HFFc6 (cell line): ENCODE measurements at regions not wholly inside any gene's neighbourhood (a gene's known extent, or its start where the extent isn't known, plus 50 kb on each side); places are given as distances from the start of the nearest gene placed in this dataset.

Experiments
- DNase-seq: peaks from one replicate; pipeline ENCODE4 v3.0.0-alpha.2; 2018
- H3K27ac Mint-ChIP-seq: 2 replicates; pipeline ENCODE4 v1.8.0; 2020; ENCODE audit warnings: mild to moderate bottlenecking, mixed read lengths
- H3K27me3 Mint-ChIP-seq: 2 replicates; pipeline ENCODE4 v1.8.0; 2021; ENCODE audit warnings: mild to moderate bottlenecking, moderate library complexity, mixed read lengths; ENCODE audit not compliant: insufficient read depth
- H3K36me3 Mint-ChIP-seq: 2 replicates; pipeline ENCODE4 v1.8.0; 2021; ENCODE audit warnings: low read depth, mixed read lengths
- H3K4me1 Mint-ChIP-seq: 2 replicates; pipeline ENCODE4 v1.8.0; 2020; ENCODE audit warnings: low read depth, mixed read lengths
- H3K4me3 Mint-ChIP-seq: 2 replicates; pipeline ENCODE4 v1.8.0; 2020; ENCODE audit warnings: mild to moderate bottlenecking, moderate library complexity, mixed read lengths
- H3K9me3 Mint-ChIP-seq: 2 replicates; pipeline ENCODE4 v1.8.0; 2020; ENCODE audit warnings: mild to moderate bottlenecking, mixed read lengths
- TF ChIP-seq, protein P1 (sequence below): fragments of 200-600 bp; sonication (generic); IDR thresholded peaks from 2 replicates; pipeline ENCODE4 v1.5.0; 2021; ENCODE audit warnings: antibody characterized with exemption, mild to moderate bottlenecking

DNA sequence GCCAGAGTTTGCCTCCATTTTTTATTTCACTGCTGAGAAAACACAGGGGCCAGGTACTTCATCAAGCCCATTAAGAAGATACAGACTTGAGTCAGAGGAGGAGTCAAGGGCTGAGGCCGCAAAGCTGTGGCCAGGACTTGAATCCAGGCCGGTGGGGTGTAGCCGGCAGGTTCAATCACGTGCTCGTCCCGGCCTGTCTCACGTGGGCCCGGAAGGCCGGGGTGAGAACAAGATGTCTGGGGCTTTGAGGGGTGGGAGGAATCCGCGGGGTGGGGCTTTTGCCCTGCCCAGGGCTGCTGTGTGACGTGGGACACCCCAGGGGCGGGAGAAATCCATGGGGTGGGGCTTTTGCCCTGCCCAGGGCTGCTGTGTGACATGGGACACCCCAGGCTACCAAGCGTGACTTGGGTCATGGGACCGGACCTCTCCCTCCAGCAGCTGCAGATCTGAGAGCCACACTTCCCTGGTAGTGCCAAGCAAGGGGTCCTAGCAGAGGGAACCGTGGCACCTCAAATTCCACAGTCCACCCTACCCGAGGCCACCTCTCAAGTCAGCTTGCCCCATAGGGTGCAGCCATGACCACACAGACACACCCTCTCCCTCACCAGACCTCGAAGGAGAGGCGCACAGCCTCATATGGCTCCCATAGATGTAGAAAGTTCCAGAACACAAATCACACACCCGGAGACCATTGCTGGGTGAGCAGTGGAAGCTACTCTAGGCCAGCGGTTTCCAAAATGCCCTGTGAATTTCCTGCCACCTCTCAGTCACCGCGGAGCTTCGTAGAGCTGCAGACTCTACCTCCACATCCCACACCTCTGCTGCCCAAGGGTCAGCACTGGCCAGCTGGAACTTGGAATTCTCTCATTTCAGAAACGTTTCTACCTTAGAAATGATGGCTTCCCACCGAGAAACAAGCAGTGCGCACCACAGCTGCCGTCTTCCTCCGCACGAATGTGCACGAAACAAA is 156.1 kb downstream of the DLL1 start:
- no peak overlapping the region for H3K27ac Mint-ChIP-seq
- peaks cover 14% of the 10 kb centered on the region for H3K36me3 Mint-ChIP-seq
- H3K4me1 Mint-ChIP-seq, result no peaks in the 10 kb centered on the region
- peaks cover 61% of the 10 kb centered on the region for H3K9me3 Mint-ChIP-seq
- TF ChIP-seq, protein P1, sequence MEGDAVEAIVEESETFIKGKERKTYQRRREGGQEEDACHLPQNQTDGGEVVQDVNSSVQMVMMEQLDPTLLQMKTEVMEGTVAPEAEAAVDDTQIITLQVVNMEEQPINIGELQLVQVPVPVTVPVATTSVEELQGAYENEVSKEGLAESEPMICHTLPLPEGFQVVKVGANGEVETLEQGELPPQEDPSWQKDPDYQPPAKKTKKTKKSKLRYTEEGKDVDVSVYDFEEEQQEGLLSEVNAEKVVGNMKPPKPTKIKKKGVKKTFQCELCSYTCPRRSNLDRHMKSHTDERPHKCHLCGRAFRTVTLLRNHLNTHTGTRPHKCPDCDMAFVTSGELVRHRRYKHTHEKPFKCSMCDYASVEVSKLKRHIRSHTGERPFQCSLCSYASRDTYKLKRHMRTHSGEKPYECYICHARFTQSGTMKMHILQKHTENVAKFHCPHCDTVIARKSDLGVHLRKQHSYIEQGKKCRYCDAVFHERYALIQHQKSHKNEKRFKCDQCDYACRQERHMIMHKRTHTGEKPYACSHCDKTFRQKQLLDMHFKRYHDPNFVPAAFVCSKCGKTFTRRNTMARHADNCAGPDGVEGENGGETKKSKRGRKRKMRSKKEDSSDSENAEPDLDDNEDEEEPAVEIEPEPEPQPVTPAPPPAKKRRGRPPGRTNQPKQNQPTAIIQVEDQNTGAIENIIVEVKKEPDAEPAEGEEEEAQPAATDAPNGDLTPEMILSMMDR, result no peak
- no peaks in the 10 kb centered on the region; the same call in 1 of the 2 replicates for H3K27me3 Mint-ChIP-seq
- H3K4me3 Mint-ChIP-seq, result no peak overlapping the region
- no peak for DNase-seq

DNA sequence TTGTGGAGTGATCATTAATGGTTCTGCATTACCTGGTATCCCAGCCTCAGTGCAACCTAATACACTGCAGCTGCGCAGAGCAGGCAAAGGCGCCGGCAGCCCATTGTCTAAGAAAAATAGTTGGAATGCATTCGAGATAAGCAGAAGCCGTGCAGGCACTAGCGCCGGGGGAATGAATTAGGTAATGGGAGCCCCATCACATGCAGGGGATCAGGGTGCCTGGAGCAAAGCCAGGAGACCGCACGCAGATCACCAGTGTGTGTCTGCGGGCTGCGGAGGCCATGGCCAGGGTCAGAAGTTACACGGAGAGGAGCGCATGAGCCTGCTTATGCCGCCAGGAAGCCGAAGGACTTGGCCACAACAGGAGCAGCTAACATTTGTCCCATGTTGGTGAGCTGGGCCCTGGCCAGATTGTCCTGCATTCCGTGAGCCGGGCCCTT is 156.8 kb downstream of the DLL1 start:
- Mint-ChIP-seq H3K36me3 (peaks cover 13% of the 10 kb centered on the region), H3K4me3 (no peak overlapping the region), H3K4me1 (no peaks in the 10 kb centered on the region), H3K9me3 (peaks cover 54% of the 10 kb centered on the region), H3K27ac (no peak overlapping the region), H3K27me3 (no peaks in the 10 kb centered on the region; the same call in 1 of the 2 replicates)
- DNase-seq, result no peak
- TF ChIP-seq, protein P1, result no peak

DNA sequence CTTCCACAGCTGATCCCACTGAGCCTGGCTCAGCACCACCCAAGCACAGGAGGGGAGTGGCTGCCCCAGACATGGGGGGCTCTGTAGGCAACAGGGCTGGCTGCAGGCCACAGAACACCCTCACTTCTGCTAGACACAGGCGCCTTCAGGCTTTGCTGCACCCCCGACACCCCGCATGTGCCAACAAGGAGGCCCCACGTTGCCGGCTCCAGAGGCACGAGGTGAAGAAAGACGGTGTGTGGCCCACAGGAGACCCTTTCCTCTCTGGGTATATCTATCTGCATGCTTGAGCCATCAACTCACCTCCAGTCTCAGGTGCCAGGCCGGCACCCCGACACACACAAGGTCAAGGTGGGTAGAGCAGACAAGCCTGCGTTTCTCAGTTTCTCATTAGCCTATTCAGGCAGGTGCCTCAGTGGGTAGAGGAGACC is 158.3 kb downstream of the DLL1 start:
- H3K27ac Mint-ChIP-seq, result no peak overlapping the region
- H3K9me3 Mint-ChIP-seq, result peaks cover 47% of the 10 kb centered on the region
- DNase-seq, result no peak
- TF ChIP-seq, protein P1, result no peak
- H3K36me3 Mint-ChIP-seq, result peaks cover 5% of the 10 kb centered on the region; the same call in 1 of the 2 replicates
- no peak overlapping the region for H3K4me3 Mint-ChIP-seq
- H3K4me1 Mint-ChIP-seq, result no peaks in the 10 kb centered on the region
- H3K27me3 Mint-ChIP-seq, result no peaks in the 10 kb centered on the region; the same call in 1 of the 2 replicates

DNA sequence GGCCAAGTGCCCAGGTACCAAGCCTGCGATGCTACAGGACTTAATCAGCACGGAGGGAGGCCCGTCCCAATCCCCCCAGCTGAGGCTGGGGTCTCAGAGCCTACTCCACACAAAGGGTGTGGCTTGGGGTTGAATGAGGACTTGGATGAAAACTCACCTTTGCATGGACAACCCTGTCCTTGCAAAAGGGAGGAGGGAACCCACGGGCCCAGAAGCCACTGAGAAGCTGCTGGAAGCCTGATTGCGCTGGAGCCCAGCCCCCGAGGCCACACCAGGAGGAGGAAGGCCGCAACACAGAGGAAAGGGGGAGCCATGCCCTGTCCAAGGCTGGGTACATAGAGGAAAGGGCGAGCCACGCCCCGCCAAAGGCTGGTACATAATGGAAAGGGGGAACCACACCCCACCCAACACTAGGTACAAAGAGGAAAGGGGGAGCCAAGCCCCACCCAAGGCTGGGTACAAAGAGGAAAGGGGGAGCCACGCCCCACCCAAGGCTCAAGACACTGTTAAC is 158.8 kb downstream of the DLL1 start:
- DNase-seq, result no peak
- H3K9me3 Mint-ChIP-seq, result peaks cover 47% of the 10 kb centered on the region
- H3K27ac Mint-ChIP-seq, result no peak overlapping the region
- H3K4me3 Mint-ChIP-seq, result no peak overlapping the region
- no peaks in the 10 kb centered on the region for H3K4me1 Mint-ChIP-seq
- H3K36me3 Mint-ChIP-seq, result peaks cover 5% of the 10 kb centered on the region; the same call in 1 of the 2 replicates
- no peaks in the 10 kb centered on the region; the same call in 1 of the 2 replicates for H3K27me3 Mint-ChIP-seq
- TF ChIP-seq, protein P1, result no peak

DNA sequence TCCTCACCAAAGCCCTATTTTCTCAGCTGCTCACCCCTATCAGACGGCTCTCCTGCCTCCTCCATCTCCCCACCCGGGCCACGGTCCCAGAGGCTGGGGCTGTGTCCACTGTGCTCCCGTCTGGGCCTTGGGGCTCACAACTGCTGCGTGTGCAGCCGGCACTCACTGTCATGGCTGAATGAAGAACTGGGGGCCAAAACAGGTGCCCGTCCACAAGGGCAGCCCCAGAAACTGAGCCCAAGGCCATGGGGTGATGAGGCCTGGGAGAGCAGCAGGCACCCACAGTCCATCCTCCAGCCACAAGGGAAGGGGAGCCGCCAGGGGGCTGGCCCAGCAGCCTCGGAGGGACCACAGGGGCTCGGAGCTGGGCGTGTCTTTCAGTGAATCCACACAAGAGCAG is 159.5 kb downstream of the DLL1 start:
- Mint-ChIP-seq H3K4me3 (no peak overlapping the region), H3K4me1 (no peaks in the 10 kb centered on the region), H3K36me3 (peaks cover 5% of the 10 kb centered on the region), H3K9me3 (peaks cover 53% of the 10 kb centered on the region), H3K27me3 (no peaks in the 10 kb centered on the region; the same call in 1 of the 2 replicates), H3K27ac (no peak overlapping the region)
- TF ChIP-seq, protein P1, result no peak
- DNase-seq, result no peak
